ENCODE measurements at regions not wholly inside any gene's neighbourhood (a gene's known extent, or its start where the extent isn't known, plus 50 kb on each side); places are given as distances from the start of the nearest gene placed in this dataset.

DNA sequence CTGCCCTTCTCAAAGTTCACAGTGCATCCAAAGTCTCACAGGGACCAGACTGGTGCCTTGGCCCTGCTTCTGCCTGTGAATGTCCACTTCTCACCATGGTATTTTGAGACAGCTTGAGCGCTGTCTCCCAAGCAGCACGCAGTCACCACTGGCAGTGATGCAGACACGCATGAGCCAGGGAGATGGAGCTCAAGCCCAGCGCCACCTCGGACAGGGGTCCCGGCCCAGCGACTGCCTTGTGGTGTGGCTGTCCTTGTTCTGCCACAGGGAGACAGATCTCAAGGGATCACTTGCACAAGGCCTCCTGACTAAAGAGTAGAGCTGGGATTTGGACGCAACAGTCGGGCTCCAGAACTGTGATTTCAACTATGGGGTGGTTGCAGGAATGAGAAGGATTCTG is 92.6 kb upstream of the MBL2 start:
- no peak for DNase-seq

DNA sequence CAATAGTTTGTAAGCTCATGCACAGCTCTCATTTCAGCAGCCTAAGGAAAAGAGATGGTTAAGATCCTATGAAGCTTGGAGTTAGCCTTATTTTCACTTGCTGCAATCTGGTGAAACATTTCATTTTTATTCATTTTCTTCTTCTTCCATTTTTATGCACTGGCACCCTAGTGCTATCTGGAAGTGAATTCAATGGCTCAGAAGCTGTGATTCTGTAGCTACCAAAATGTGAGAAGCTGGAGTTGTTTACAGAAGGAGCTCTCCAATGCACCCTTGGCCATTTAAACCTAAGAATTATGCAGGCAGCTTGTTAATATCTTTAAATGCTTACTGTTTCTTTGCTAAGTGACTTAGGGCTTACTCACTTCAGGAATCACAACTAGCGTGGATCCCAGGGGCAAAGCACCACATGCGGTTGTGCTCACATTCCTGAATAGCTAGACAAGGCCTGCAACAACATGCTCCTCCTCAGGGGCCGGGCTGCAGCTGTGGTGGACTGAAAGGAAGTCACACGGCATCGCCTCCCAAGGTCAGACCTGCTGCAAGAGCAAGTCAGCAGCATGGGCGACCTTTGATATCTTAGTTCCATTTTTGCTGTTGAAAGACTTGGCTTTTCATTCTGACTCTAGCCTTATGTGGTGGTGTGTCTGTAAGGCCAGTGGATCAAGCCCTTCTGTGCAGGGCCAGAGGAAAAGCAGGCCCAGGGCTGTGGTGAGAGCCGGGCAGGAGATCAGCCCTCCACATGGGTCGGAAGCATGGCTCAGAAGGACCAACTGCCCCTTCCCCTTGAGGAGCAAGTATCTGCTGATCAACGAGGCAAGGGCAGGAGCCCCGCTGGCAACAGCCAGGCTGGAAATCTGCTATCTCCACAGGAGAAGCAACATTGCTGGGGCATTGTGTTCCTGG is 91.9 kb upstream of the MBL2 start:
- DNase-seq = no peak

DNA sequence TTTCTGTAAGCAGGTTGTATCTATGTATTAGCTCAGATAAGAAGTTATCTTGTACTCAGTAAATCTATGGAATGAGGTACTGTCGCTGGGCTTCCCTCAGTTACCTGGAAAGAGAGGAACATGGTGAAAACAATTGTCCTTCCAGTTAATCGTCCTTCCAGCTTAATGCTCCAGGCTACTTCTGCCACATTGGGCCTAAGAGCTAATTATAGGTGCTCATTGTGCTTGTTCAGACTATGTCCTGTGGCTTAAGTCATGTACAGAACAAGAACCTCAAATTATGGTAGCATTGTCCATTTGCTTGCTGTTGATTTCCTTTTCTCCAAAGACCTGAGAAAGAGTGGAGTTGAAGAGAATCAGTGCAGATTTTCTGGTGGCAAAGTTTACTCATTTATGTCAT is 86.1 kb upstream of the MBL2 start:
- no peak for DNase-seq

DNA sequence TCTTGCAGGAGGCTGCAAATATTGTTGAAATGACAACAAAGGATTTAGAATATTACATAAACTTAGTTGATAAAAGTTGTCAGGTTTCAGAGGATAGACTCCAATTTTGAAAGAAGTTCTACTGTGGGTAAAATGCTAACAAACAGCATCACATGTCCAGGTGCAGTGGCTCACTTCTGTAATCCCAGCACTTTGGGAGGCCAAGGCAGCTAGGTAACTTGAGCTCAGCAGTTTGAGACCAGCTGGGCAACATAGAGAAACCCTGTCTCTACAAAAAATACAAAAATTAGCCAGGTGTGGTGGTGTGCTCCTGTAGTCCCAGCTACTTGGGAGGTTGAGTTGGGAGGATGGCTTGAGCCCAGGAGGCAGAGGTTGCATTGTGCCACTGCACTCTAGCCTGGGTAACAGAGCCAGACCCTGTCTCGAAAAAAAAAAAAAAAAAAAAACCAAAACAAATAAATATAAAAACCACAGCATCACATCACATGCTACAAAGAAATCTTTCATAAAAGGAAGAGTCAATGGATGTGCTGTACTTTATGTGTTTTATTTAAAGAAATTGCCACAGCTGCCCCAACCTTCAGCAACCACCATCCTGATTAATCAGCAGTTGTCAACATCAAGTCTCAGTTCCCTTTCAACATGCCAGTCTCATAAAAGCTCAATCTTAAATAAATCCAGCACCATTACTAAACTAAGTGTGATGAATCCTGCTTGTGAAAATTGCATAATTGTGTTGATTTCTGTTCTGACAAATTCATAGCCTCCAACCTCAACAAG is 83.2 kb upstream of the MBL2 start:
- no peak for DNase-seq

DNA sequence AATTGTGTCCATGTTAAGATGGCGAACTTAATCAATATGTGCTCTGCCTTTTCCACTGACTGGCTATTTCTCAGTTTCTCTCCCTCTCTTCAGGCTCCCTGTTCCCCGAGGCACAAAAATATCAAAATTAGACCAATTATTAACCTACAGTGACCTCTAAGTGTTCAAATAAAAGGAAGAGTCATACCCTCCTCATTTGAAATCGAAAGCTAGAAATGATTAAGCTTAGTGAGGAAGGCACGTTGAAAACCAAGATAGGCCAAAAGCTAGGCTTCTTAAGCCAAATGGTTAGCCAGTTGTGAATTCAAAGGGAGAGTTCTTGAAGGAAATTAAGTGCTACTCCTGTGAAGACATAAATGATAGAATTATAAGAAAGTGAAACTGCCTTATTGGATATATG is 81.1 kb upstream of the MBL2 start:
- DNase-seq = no peak

DNA sequence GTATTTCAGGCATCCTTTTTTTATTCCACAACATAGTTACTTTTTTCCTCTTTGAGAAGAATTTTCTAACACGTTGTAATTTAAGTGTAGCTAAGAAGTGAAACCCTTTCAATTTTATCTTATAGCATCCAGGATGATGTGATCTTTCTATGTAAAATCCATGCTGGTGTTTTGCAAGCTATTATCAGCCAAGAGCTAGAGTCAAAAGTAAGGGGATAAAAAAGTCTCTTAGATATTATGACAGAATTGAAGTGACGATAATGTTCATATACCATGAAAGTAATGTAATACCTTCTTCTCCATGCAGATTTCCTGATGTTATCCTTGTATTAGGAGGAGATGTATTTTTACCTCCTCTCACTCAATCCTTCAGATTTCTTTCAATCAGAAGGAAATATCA is 64.2 kb upstream of the MBL2 start:
- DNase-seq = no peak
